ENCODE measurements at regions not wholly inside any gene's neighbourhood (a gene's known extent, or its start where the extent isn't known, plus 50 kb on each side); places are given as distances from the start of the nearest gene placed in this dataset.

DNA sequence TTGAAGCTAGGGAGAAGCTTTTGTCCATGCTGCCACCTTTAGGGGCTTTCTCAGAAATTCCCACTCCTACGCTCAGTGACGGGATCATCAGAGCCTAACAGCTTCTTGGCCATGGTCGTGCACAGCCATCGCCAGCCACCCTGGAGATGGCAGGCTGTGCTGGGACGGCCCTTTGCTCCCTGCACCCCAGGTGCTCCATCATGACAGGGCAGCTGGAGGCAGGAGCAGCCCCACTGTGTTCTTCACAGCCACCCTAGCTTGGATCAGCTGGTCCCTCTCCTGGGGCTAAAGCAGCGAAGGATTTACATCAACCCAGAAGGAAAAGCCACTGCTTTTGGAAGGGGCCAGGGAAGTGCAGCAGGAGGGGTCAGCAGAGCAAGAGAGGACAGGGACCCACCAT lies 235.9 kb downstream of the LY86 start:
- TF ChIP-seq POLR2A (IDR thresholded peaks at IDR 0.05; ENCODE audit: low read depth, low read length) (no peak), POLR2AphosphoS5 (IDR thresholded peaks at IDR 0.05; ENCODE audit: low read depth, low read length) (no peak), TAF1 (IDR thresholded peaks at IDR 0.05; ENCODE audit: borderline replicate concordance, low read depth, low read length) (no peak)

Measured in GM12892 (cell line).